ENCODE measurements at regions not wholly inside any gene's neighbourhood (a gene's known extent, or its start where the extent isn't known, plus 50 kb on each side); places are given as distances from the start of the nearest gene placed in this dataset.

GRCh38 chr13:111517641-111518010 is 197.2 kb downstream of the TEX29 start:
- DNase-seq: no peak

GRCh38 chr13:111518161-111518792 is 197.8 kb downstream of the TEX29 start:
- DNase-seq: no peak

- no peak for DNase-seq
These were observed 198.6 kb downstream of the TEX29 start for GRCh38 chr13:111519041-111519440.

GRCh38 chr13:111519490-111520170 is 199.2 kb downstream of the TEX29 start:
- no peak for DNase-seq

- no peak for DNase-seq
These were observed 200.6 kb downstream of the TEX29 start for GRCh38 chr13:111521030-111521429.

- DNase-seq: no peak
These were observed 201.3 kb downstream of the TEX29 start for GRCh38 chr13:111521691-111522229.

GRCh38 chr13:111525320-111526118 is 205.1 kb downstream of the TEX29 start:
- no peak for DNase-seq

- DNase-seq: no peak
These were observed 206.5 kb downstream of the TEX29 start for GRCh38 chr13:111526922-111527321.

GRCh38 chr13:111527614-111528229 is 207.3 kb downstream of the TEX29 start:
- DNase-seq: no peak

- no peak for DNase-seq
These were observed 208.1 kb downstream of the TEX29 start for GRCh38 chr13:111528513-111528912.

GRCh38 chr13:111530137-111530870 is 209.9 kb downstream of the TEX29 start:
- no peak for DNase-seq

- peak; percentile 1 for DNase-seq
These were observed 211.1 kb downstream of the TEX29 start for GRCh38 chr13:111531505-111531904.

GRCh38 chr13:111532111-111532510 is 211.7 kb downstream of the TEX29 start:
- no peak for DNase-seq

- DNase-seq: no peak
These were observed 213.7 kb downstream of the TEX29 start for GRCh38 chr13:111533900-111534683.

- DNase-seq: no peak
These were observed 214.5 kb downstream of the TEX29 start for GRCh38 chr13:111534751-111535522.

GRCh38 chr13:111535523-111535811 is 215.0 kb downstream of the TEX29 start:
- DNase-seq: no peak

- DNase-seq: no peak
These were observed 215.7 kb downstream of the TEX29 start for GRCh38 chr13:111536075-111536642.

GRCh38 chr13:111537115-111537728 is 216.8 kb downstream of the TEX29 start:
- DNase-seq: no peak

- no peak for DNase-seq
These were observed 217.5 kb downstream of the TEX29 start for GRCh38 chr13:111537843-111538499.

Data from fibroblast of skin of scalp (primary cell).